ENCODE measurements at regions not wholly inside any gene's neighbourhood (a gene's known extent, or its start where the extent isn't known, plus 50 kb on each side); places are given as distances from the start of the nearest gene placed in this dataset.

DNA sequence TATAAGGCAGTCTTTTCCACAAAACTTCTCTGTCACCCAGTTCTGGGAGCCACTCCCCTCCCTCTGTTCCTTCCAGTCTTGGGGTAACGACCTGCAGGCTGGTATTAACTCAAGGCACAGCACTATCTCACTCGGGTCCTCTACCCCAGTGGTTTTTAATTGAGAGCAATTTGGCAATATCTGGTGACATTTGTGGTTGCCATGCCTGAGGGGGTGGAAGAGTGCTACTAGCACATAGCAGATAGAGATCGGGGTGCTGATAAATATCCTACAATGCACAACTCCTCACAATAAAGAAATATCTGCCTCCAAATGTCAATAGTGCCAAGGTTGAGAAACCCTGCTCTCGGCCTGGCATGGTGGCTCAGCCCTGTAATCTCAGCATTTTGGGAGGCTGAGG is 117.7 kb upstream of the ABCC4 start:
- no peak overlapping the region for H3K56ac ChIP-seq (replicated peaks; ENCODE audit: insufficient read length, low read depth, low read length)
- no peak overlapping the region for H3K4ac ChIP-seq (replicated peaks; ENCODE audit: insufficient read length, low read depth, low read length)
- no peak overlapping the region for H3K14ac ChIP-seq (ENCODE audit: insufficient read length)
- CTCF ChIA-PET (ENCODE audit: partially characterized antibody) = interaction anchor here (0.6 to 3.6 kb wide), 5 partner anchors 15 to 283 kb away, joined by 3 to 15 read pairs (median 4); no protein-coding TSS in a partner anchor
- no peak overlapping the region for H3K4me3 ChIP-seq (ENCODE audit: extremely low read depth in 1 of 4, insufficient read depth in 2 of 4, low read depth in 3 of 4, low read length in 4 of 4)
- no peak for DNase-seq (ENCODE audit: low read depth in 1 of 2, low spot score in 2 of 2)
- no peaks in the 10 kb centered on the region for H3K9me3 ChIP-seq (ENCODE audit: insufficient read depth in 2 of 2, low read depth in 1 of 2, low read length in 1 of 2)
- WGBS, 2 experiments (ENCODE audit: extremely low coverage in 1 of 2, insufficient coverage in 1 of 2, insufficient read length in 1 of 2, insufficient replicate concordance in 2 of 2, low coverage in 1 of 2, low lambda C conversion rate in 2 of 2, missing lambda C conversion rate in 1 of 2) = 67% methylated on average over 4 of the region's 4 CpGs; no CpG with 5 or more reads in 1 of the 2 experiments
- H2BK5ac ChIP-seq (ENCODE audit: low read depth, low read length) = no peak overlapping the region
- H3K79me1 ChIP-seq (ENCODE audit: low read depth, low read length) = no peaks in the 10 kb centered on the region
- no peak overlapping the region for H3K27ac ChIP-seq (ENCODE audit: low read depth, low read length)
- H3K23me2 ChIP-seq (ENCODE audit: low read depth, low read length) = no peaks in the 10 kb centered on the region
- H3K4me2 ChIP-seq (ENCODE audit: insufficient read depth in 1 of 2, low read depth in 2 of 2, low read length in 2 of 2) = no peak overlapping the region
- H3K27me3 ChIP-seq (replicated peaks in 1 of 4; ENCODE audit: control insufficient read depth in 3 of 4, extremely low read depth in 1 of 4, insufficient read depth in 3 of 4, low read length in 3 of 4) = no peaks in the 10 kb centered on the region
- H3K9ac ChIP-seq (replicated peaks in 1 of 4; ENCODE audit: extremely low read depth in 1 of 4, low read depth in 3 of 4, low read length in 3 of 4) = no peak overlapping the region
- no peaks in the 10 kb centered on the region; a peak in 1 of 7 replicates for H3K4me1 ChIP-seq (replicated peaks in 1 of 4; ENCODE audit: control insufficient read depth in 3 of 4, insufficient read depth in 4 of 4, low read length in 3 of 4)
- POLR2A ChIA-PET (ENCODE audit: partially characterized antibody) = no interaction called here
- no peak overlapping the region for H3K18ac ChIP-seq (ENCODE audit: extremely low read depth, low read length)
- no peaks in the 10 kb centered on the region for H3K79me2 ChIP-seq (ENCODE audit: control insufficient read depth in 1 of 2, insufficient read depth in 2 of 2, low read length in 2 of 2)
- no peak overlapping the region for H4K5ac ChIP-seq (ENCODE audit: insufficient read length, low read depth, low read length)
- H3K36me3 ChIP-seq (ENCODE audit: control insufficient read depth in 2 of 4, insufficient read depth in 4 of 4, low read length in 3 of 4) = no peaks in the 10 kb centered on the region
- no peak overlapping the region for H2AK5ac ChIP-seq (ENCODE audit: low read depth, low read length)
- no peak overlapping the region for H2AFZ ChIP-seq (ENCODE audit: low read length)
- no peak overlapping the region; the same call in 1 of the 2 replicates for H4K8ac ChIP-seq (ENCODE audit: extremely low read depth, insufficient read depth, low read length)
- no peak for FAIRE-seq
- no peak overlapping the region for H2BK15ac ChIP-seq (ENCODE audit: low read length)
- no peak overlapping the region for H2BK20ac ChIP-seq (ENCODE audit: low read length)
- no peak overlapping the region for H2BK12ac ChIP-seq (ENCODE audit: low read depth, low read length)
- H4K20me1 ChIP-seq (replicated peaks in 1 of 2; ENCODE audit: control insufficient read depth in 1 of 2, insufficient read depth in 2 of 2, low read length in 2 of 2) = no peaks in the 10 kb centered on the region
- H3K23ac ChIP-seq (ENCODE audit: insufficient read length) = no peak overlapping the region
- H2BK120ac ChIP-seq (replicated peaks; ENCODE audit: low read depth, low read length) = no peak overlapping the region
- H4K91ac ChIP-seq (replicated peaks; ENCODE audit: insufficient read length, low read length) = no peak overlapping the region
- no peak for TF ChIP-seq JUND (IDR thresholded peaks at IDR 0.05; ENCODE audit: low read length)

Measured in H1 (cell line).